ENCODE measurements at regions not wholly inside any gene's neighbourhood (a gene's known extent, or its start where the extent isn't known, plus 50 kb on each side); places are given as distances from the start of the nearest gene placed in this dataset.

DNA sequence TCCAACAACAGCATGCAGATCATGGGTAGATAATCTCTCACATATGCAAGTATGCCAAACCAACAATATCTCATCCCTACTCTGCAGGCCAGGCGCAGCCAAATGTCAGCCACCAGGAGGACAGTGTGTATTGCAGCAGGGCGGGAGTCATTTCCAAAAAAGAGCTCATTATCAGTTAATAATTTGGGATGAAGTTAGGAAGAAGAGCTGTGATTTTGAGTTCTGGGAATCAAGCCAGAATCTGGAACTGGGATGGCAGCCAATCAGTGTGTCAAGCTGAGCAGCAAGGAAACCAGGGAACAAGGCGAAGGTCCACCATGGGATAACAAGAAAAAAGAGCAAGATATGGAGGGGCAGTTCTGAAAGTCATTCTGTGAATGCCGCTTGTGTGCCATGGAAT lies 88.2 kb upstream of the CAMK2D start:
- CTCF ChIA-PET: no interaction called here
- POLR2A ChIA-PET: no interaction called here
- DNase-seq (ENCODE audit: extremely low spot score): no peak
- TF ChIP-seq TARDBP (IDR thresholded peaks at IDR 0.05) (no peak), CTBP1 (IDR thresholded peaks at IDR 0.05; ENCODE audit: borderline replicate concordance) (no peak), ARNT (IDR thresholded peaks at IDR 0.05) (no peak), HDGF (IDR thresholded peaks at IDR 0.05; ENCODE audit: borderline replicate concordance) (no peak)

GRCh38 chr4:113847710-113848109 lies 86.2 kb upstream of the CAMK2D start:
- ChIA-PET POLR2A (no interaction called here), CTCF (no interaction called here)
- no peak for TF ChIP-seq BHLHE40 (IDR thresholded peaks at IDR 0.05; ENCODE audit: borderline replicate concordance)
- TF ChIP-seq FOXM1 (IDR thresholded peaks at IDR 0.05; ENCODE audit: borderline replicate concordance): no peak
- TF ChIP-seq ARNT (IDR thresholded peaks at IDR 0.05): no peak
- TF ChIP-seq LEF1 (IDR thresholded peaks at IDR 0.05; ENCODE audit: borderline replicate concordance): no peak
- no peak for TF ChIP-seq ZNF384 (IDR thresholded peaks at IDR 0.05)
- no peak for TF ChIP-seq SP1 (IDR thresholded peaks at IDR 0.05)
- no peak for TF ChIP-seq FOXA1 (IDR thresholded peaks at IDR 0.05)
- no peak for TF ChIP-seq ELF4 (IDR thresholded peaks at IDR 0.05)
- TF ChIP-seq CTBP1 (IDR thresholded peaks at IDR 0.05; ENCODE audit: borderline replicate concordance): no peak
- TF ChIP-seq PKNOX1 (IDR thresholded peaks at IDR 0.05): no peak
- TF ChIP-seq TARDBP (IDR thresholded peaks at IDR 0.05): no peak
- no peak for TF ChIP-seq NFRKB (IDR thresholded peaks at IDR 0.05)
- no peak for TF ChIP-seq L3MBTL2 (conservative IDR thresholded peaks at IDR 0.05)
- TF ChIP-seq FOXK2 (IDR thresholded peaks at IDR 0.05): no peak
- no peak for TF ChIP-seq SUZ12 (IDR thresholded peaks at IDR 0.05)
- TF ChIP-seq HDGF (IDR thresholded peaks at IDR 0.05; ENCODE audit: borderline replicate concordance): no peak
- no peak for DNase-seq (ENCODE audit: extremely low spot score)

DNA sequence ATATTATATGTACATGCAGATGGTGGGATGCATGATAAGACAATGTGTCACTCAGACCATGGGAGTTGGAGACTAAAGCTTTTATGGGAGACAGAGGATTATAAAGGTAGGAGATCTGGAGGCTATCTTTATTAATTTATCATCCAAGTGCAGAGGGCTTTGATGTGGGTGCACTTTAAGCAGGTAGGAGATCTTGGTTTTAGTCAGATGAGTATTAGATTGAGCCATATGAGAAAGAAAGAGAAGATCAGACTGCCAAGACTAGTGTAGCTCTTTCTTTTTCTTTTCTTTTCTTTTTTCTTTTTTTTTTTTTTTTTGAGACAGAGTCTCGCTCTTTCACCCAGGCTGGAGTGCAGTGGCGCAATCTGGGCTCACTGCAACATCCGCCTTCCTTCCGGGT lies 84.9 kb upstream of the CAMK2D start:
- CTCF ChIA-PET: no interaction called here
- POLR2A ChIA-PET: no interaction called here
- TF ChIP-seq ELF4 (IDR thresholded peaks at IDR 0.05) (no peak), FOXM1 (IDR thresholded peaks at IDR 0.05; ENCODE audit: borderline replicate concordance) (no peak), SP1 (IDR thresholded peaks at IDR 0.05) (no peak), ARNT (IDR thresholded peaks at IDR 0.05) (no peak), FOXA1 (IDR thresholded peaks at IDR 0.05) (no peak), LEF1 (IDR thresholded peaks at IDR 0.05; ENCODE audit: borderline replicate concordance) (no peak), TARDBP (IDR thresholded peaks at IDR 0.05) (no peak), BHLHE40 (IDR thresholded peaks at IDR 0.05; ENCODE audit: borderline replicate concordance) (no peak), L3MBTL2 (conservative IDR thresholded peaks at IDR 0.05) (no peak), ZNF384 (IDR thresholded peaks at IDR 0.05) (no peak), SUZ12 (IDR thresholded peaks at IDR 0.05) (no peak), HDGF (IDR thresholded peaks at IDR 0.05; ENCODE audit: borderline replicate concordance) (no peak)
- no peak for DNase-seq (ENCODE audit: extremely low spot score)

DNA sequence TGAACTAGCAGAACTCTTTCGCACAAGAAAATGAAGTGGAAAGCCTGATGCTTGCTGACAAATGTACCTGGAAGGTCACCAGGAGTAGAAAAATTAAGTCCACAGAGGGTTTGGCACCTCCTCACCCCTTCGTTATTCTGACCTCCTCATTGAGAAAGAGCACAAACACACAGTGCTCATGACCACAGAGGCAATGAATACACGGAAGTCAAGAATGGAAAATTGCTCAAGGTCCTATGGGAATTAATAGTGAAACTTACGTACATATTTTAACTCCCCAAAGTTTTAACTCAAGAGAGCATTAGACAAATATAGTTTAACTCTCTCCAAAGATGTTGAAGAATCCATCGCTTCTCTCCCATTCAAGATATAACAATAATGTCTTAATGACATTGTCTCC lies 83.6 kb upstream of the CAMK2D start:
- no peak for DNase-seq (ENCODE audit: extremely low spot score)
- POLR2A ChIA-PET: no interaction called here
- CTCF ChIA-PET: interaction anchor here (0.7 kb wide), 1 partner anchor 67 kb away, joined by 3 read pairs; no protein-coding TSS in a partner anchor
- TF ChIP-seq L3MBTL2 (conservative IDR thresholded peaks at IDR 0.05) (no peak), FOXM1 (IDR thresholded peaks at IDR 0.05; ENCODE audit: borderline replicate concordance) (no peak), FOXA1 (IDR thresholded peaks at IDR 0.05) (no peak), SP1 (IDR thresholded peaks at IDR 0.05) (no peak), ARNT (IDR thresholded peaks at IDR 0.05) (no peak), NFRKB (IDR thresholded peaks at IDR 0.05) (no peak), TARDBP (IDR thresholded peaks at IDR 0.05) (no peak), LEF1 (IDR thresholded peaks at IDR 0.05; ENCODE audit: borderline replicate concordance) (no peak), ELF4 (IDR thresholded peaks at IDR 0.05) (no peak), HDGF (IDR thresholded peaks at IDR 0.05; ENCODE audit: borderline replicate concordance) (no peak), CTBP1 (IDR thresholded peaks at IDR 0.05; ENCODE audit: borderline replicate concordance) (no peak), FOXK2 (IDR thresholded peaks at IDR 0.05) (no peak), SUZ12 (IDR thresholded peaks at IDR 0.05) (no peak), PKNOX1 (IDR thresholded peaks at IDR 0.05) (no peak), ZNF384 (IDR thresholded peaks at IDR 0.05) (no peak)

- TF ChIP-seq NFRKB (IDR thresholded peaks at IDR 0.05): no peak
- TF ChIP-seq FOXM1 (IDR thresholded peaks at IDR 0.05; ENCODE audit: borderline replicate concordance): no peak
- TF ChIP-seq LEF1 (IDR thresholded peaks at IDR 0.05; ENCODE audit: borderline replicate concordance): no peak
- TF ChIP-seq ARNT (IDR thresholded peaks at IDR 0.05): no peak
- CTCF ChIA-PET: interaction anchor here (0.7 kb wide), 1 partner anchor 68 kb away, joined by 3 read pairs; no protein-coding TSS in a partner anchor
- DNase-seq (ENCODE audit: extremely low spot score): no peak
- POLR2A ChIA-PET: interaction anchor here (0.6 kb wide), 1 partner anchor 30 kb away, joined by 3 read pairs; no protein-coding TSS in a partner anchor
These were observed 82.8 kb upstream of the CAMK2D start for GRCh38 chr4:113844369-113844768.

DNA sequence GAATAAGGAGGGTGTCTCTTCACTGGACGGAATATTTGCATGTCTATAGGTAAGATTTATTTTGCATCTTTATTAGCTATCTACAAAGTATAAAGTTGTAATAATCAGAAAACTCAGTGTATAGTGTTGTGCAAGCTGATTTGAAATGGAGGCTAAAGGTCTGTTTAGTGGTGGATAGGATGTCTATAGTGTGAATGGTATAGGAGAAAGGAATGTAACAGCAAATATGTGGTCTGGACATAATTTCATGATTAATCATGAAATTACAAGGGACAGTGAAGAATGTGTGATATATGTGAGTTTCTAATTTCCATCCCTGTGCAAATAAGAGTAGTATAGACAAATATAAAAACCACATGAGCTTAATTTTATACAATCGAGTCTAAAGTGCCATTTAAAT lies 79.3 kb upstream of the CAMK2D start:
- DNase-seq (ENCODE audit: extremely low spot score): no peak
- TF ChIP-seq FOXM1 (IDR thresholded peaks at IDR 0.05; ENCODE audit: borderline replicate concordance) (no peak), BHLHE40 (IDR thresholded peaks at IDR 0.05; ENCODE audit: borderline replicate concordance) (no peak), FOXK2 (IDR thresholded peaks at IDR 0.05) (no peak), LEF1 (IDR thresholded peaks at IDR 0.05; ENCODE audit: borderline replicate concordance) (no peak), ARNT (IDR thresholded peaks at IDR 0.05) (no peak), FOXA1 (IDR thresholded peaks at IDR 0.05) (no peak), SUZ12 (IDR thresholded peaks at IDR 0.05) (no peak), NFRKB (IDR thresholded peaks at IDR 0.05) (no peak), ZNF384 (IDR thresholded peaks at IDR 0.05) (no peak), HDGF (IDR thresholded peaks at IDR 0.05; ENCODE audit: borderline replicate concordance) (no peak), SP1 (IDR thresholded peaks at IDR 0.05) (no peak), PKNOX1 (IDR thresholded peaks at IDR 0.05) (no peak), ELF4 (IDR thresholded peaks at IDR 0.05) (no peak)
- ChIA-PET POLR2A (no interaction called here), CTCF (no interaction called here)
